Endothelial cell of umbilical vein (primary cell): ENCODE measurements at regions not wholly inside any gene's neighbourhood (a gene's known extent, or its start where the extent isn't known, plus 50 kb on each side); places are given as distances from the start of the nearest gene placed in this dataset.

ENCODE experiments used
- EZH2 ChIP-seq: IDR thresholded peaks from 2 replicates; pipeline ENCODE4 v1.6.1; 2012; ENCODE audit warnings: borderline replicate concordance, low read depth, mild to moderate bottlenecking, moderate library complexity, low read length, inconsistent platforms; ENCODE audit not compliant: severe bottlenecking
- FOS ChIP-seq: IDR thresholded peaks from 2 replicates; pipeline ENCODE4 v1.6.1; 2011; ENCODE audit warnings: mild to moderate bottlenecking, low read length, moderate library complexity, borderline replicate concordance; ENCODE audit not compliant: insufficient read depth
- GATA2 ChIP-seq: IDR thresholded peaks from 2 replicates; pipeline ENCODE4 v1.7.0; 2011; ENCODE audit warnings: low read depth, mild to moderate bottlenecking, moderate library complexity, mixed read lengths, low read length; ENCODE audit not compliant: insufficient read length, insufficient read depth
- JUN ChIP-seq: IDR thresholded peaks from 2 replicates; pipeline ENCODE4 v1.6.1; 2011; ENCODE audit warnings: borderline replicate concordance, low read depth; ENCODE audit not compliant: insufficient read length, insufficient read depth
- MYC ChIP-seq: IDR thresholded peaks from one replicate; pipeline ENCODE4 v1.6.1; 2011; ENCODE audit warnings: mild to moderate bottlenecking, low read depth, low read length
- POLR2A ChIP-seq: IDR thresholded peaks from 2 replicates; pipeline ENCODE4 v1.6.1; 2012; ENCODE audit warnings: low read depth, mild to moderate bottlenecking, control low read depth, low read length
- POLR2AphosphoS5 ChIP-seq: IDR thresholded peaks from 2 replicates; pipeline ENCODE4 v1.6.1; 2012; ENCODE audit warnings: low read depth, mild to moderate bottlenecking, control low read depth, low read length, moderate library complexity; ENCODE audit not compliant: insufficient read depth
- TF ChIP-seq, protein P1 (sequence below): IDR thresholded peaks from 2 replicates; pipeline ENCODE4 v1.6.1; 2011; ENCODE audit not compliant: insufficient read depth, insufficient read length
- TF ChIP-seq, protein P2 (sequence below), 2 donors: IDR thresholded peaks; 1 replicate in 1 of 2; 2 replicates in 1 of 2; pipeline ENCODE4 v1.5.1; 2011; ENCODE audit warnings: low read length in 2 of 2, mild to moderate bottlenecking in 2 of 2, moderate library complexity in 2 of 2, control low read depth in 1 of 2, inconsistent platforms in 1 of 2, low read depth in 1 of 2; ENCODE audit not compliant: insufficient read depth in 1 of 2; ENCODE audit errors: extremely low read depth in 1 of 2

DNA sequence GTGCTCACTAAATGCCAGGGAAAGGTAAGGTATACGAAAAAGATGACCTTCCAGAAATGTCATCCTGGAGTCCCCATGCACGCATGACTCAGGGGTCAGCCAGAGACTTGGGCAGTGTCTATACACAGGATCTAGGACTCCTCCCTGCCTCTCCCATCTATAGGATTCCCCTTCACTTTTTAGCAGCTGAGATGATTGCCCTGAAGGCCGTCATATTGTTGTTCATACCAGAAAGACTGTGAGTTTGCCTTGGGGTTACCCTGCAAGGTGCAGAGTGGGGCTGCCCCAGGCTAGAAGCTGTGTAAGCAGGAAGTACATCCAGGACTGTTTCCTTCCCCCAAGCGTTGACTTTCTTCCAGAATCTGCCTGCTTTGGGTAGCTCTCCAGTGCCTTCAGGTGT is 55.1 kb upstream of the MAMLD1 start:
- TF ChIP-seq, protein P1, sequence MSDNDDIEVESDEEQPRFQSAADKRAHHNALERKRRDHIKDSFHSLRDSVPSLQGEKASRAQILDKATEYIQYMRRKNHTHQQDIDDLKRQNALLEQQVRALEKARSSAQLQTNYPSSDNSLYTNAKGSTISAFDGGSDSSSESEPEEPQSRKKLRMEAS, result no peak
- TF ChIP-seq, protein P2, sequence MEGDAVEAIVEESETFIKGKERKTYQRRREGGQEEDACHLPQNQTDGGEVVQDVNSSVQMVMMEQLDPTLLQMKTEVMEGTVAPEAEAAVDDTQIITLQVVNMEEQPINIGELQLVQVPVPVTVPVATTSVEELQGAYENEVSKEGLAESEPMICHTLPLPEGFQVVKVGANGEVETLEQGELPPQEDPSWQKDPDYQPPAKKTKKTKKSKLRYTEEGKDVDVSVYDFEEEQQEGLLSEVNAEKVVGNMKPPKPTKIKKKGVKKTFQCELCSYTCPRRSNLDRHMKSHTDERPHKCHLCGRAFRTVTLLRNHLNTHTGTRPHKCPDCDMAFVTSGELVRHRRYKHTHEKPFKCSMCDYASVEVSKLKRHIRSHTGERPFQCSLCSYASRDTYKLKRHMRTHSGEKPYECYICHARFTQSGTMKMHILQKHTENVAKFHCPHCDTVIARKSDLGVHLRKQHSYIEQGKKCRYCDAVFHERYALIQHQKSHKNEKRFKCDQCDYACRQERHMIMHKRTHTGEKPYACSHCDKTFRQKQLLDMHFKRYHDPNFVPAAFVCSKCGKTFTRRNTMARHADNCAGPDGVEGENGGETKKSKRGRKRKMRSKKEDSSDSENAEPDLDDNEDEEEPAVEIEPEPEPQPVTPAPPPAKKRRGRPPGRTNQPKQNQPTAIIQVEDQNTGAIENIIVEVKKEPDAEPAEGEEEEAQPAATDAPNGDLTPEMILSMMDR (IDR thresholded peaks at IDR 0.05; ENCODE audit: extremely low read depth in 1 of 2, insufficient read depth in 1 of 2, low read depth in 1 of 2, low read length in 2 of 2), result no peak
- no peak for TF ChIP-seq MYC
- TF ChIP-seq POLR2A, result no peak
- TF ChIP-seq JUN, result no peak
- TF ChIP-seq EZH2, result no peak
- TF ChIP-seq POLR2AphosphoS5, result no peak
- no peak for TF ChIP-seq GATA2
- TF ChIP-seq FOS, result no peak
